HFFc6 (cell line): ENCODE measurements at regions not wholly inside any gene's neighbourhood (a gene's known extent, or its start where the extent isn't known, plus 50 kb on each side); places are given as distances from the start of the nearest gene placed in this dataset.
"Not testable (repeated sequence)": the region's sequence is repeated elsewhere in the genome, so short reads cannot be mapped to it uniquely, and the experiment has no call there.

Source experiments
- DNase-seq: peaks from one replicate; pipeline ENCODE4 v3.0.0-alpha.2; 2018
- H3K27ac Mint-ChIP-seq: 2 replicates; pipeline ENCODE4 v1.8.0; 2020; ENCODE audit warnings: mild to moderate bottlenecking, mixed read lengths
- H3K27me3 Mint-ChIP-seq: 2 replicates; pipeline ENCODE4 v1.8.0; 2021; ENCODE audit warnings: mild to moderate bottlenecking, moderate library complexity, mixed read lengths; ENCODE audit not compliant: insufficient read depth
- H3K36me3 Mint-ChIP-seq: 2 replicates; pipeline ENCODE4 v1.8.0; 2021; ENCODE audit warnings: low read depth, mixed read lengths
- H3K4me1 Mint-ChIP-seq: 2 replicates; pipeline ENCODE4 v1.8.0; 2020; ENCODE audit warnings: low read depth, mixed read lengths
- H3K4me3 Mint-ChIP-seq: 2 replicates; pipeline ENCODE4 v1.8.0; 2020; ENCODE audit warnings: mild to moderate bottlenecking, moderate library complexity, mixed read lengths
- H3K9me3 Mint-ChIP-seq: 2 replicates; pipeline ENCODE4 v1.8.0; 2020; ENCODE audit warnings: mild to moderate bottlenecking, mixed read lengths
- TF ChIP-seq, protein P1 (sequence below): fragments of 200-600 bp; sonication (generic); IDR thresholded peaks from 2 replicates; pipeline ENCODE4 v1.5.0; 2021; ENCODE audit warnings: antibody characterized with exemption, mild to moderate bottlenecking

- Mint-ChIP-seq H3K27ac (no peak overlapping the region), H3K4me3 (no peak overlapping the region), H3K4me1 (no peaks in the 10 kb centered on the region), H3K27me3 (no peaks in the 10 kb centered on the region), H3K36me3 (no peaks in the 10 kb centered on the region), H3K9me3 (no peaks in the 10 kb centered on the region)
- TF ChIP-seq, protein P1, sequence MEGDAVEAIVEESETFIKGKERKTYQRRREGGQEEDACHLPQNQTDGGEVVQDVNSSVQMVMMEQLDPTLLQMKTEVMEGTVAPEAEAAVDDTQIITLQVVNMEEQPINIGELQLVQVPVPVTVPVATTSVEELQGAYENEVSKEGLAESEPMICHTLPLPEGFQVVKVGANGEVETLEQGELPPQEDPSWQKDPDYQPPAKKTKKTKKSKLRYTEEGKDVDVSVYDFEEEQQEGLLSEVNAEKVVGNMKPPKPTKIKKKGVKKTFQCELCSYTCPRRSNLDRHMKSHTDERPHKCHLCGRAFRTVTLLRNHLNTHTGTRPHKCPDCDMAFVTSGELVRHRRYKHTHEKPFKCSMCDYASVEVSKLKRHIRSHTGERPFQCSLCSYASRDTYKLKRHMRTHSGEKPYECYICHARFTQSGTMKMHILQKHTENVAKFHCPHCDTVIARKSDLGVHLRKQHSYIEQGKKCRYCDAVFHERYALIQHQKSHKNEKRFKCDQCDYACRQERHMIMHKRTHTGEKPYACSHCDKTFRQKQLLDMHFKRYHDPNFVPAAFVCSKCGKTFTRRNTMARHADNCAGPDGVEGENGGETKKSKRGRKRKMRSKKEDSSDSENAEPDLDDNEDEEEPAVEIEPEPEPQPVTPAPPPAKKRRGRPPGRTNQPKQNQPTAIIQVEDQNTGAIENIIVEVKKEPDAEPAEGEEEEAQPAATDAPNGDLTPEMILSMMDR, result no peak
- DNase-seq, result no peak
Measured at GRCh38 chr12:73629893-73630831, 907.5 kb upstream of the ATXN7L3B start.

DNA sequence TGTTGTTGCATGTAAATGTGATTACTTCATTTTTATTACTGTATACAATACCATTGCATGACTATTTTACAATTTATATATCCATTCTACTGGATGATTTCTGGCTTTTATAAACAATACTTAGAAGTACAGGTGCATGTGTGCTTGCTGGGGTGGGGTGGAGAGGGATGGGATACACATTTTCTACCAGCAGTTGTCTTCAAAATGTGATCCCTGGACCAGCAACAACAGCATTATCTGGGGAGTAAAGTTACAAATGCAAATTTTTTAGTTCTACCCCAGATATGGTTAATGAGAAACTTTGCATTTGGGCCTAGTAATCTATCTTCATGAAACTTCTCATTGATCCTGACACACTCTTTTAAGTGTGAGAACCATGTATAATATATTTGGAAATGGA is 905.4 kb upstream of the ATXN7L3B start:
- TF ChIP-seq, protein P1, result no peak
- peaks cover 5% of the 10 kb centered on the region for H3K9me3 Mint-ChIP-seq

GRCh38 chr12:73632661-73633060 is 905.0 kb upstream of the ATXN7L3B start:
- Mint-ChIP-seq H3K27ac (no peak overlapping the region), H3K36me3 (no peaks in the 10 kb centered on the region), H3K4me1 (no peaks in the 10 kb centered on the region), H3K27me3 (no peaks in the 10 kb centered on the region), H3K4me3 (no peak overlapping the region), H3K9me3 (peaks cover 9% of the 10 kb centered on the region)
- DNase-seq, result no peak
- TF ChIP-seq, protein P1, result no peak

More for the DNA sequence above, 905.4 kb upstream of the ATXN7L3B start:
- DNase-seq, result no peak
- H3K36me3 Mint-ChIP-seq, result no peaks in the 10 kb centered on the region
- no peak overlapping the region for H3K4me3 Mint-ChIP-seq
- H3K4me1 Mint-ChIP-seq, result no peaks in the 10 kb centered on the region
- no peak overlapping the region for H3K27ac Mint-ChIP-seq
- no peaks in the 10 kb centered on the region for H3K27me3 Mint-ChIP-seq

DNA sequence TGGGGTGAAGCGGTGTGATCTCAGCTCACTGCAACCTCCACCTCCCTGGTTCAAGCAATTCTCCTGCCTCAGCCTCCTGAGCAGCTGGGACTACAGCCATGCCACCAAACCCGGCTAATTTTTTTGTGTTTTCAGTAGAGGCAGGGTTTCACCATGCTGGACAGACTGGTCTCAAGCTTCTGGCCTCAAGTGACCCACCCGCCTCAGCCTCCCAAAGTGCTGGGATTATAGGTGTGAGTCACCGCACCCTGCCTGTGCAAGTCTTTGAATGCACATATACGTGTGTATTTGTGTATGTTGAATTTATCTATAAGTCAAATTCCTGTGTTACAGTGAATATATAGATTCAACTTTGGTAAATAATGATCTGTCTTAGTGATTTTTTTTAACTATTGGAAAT is 898.2 kb upstream of the ATXN7L3B start:
- H3K36me3 Mint-ChIP-seq, H3K27me3 Mint-ChIP-seq, H3K27ac Mint-ChIP-seq, DNase-seq, H3K4me1 Mint-ChIP-seq, H3K4me3 Mint-ChIP-seq: not testable (repeated sequence)
- H3K9me3 Mint-ChIP-seq, result peaks cover 43% of the 10 kb centered on the region

- no peaks in the 10 kb centered on the region for H3K27me3 Mint-ChIP-seq
Measured at GRCh38 chr12:73656375-73656774, 881.3 kb upstream of the ATXN7L3B start.

DNA sequence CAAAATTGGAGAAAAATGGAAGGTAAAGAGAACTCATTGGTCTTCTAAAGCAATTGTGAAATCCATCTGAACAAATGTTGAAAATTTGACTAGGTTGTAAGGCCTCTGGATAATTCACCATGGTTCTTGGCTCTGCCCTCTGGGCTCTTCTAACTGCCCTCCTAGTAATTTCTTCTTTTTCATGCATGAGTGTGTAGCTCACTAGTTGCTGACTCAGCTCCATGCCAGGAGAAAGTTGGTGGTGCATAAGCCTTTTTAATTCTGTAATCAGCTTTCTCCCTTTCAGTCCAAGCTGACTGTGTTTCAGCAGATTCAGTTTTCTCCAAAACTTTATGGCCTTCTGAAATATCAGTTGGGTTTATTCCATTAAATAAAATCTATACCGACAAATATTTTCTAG is 877.8 kb upstream of the ATXN7L3B start:
- H3K27me3 Mint-ChIP-seq, result no peaks in the 10 kb centered on the region
- H3K4me1 Mint-ChIP-seq, result no peaks in the 10 kb centered on the region
- peaks cover 48% of the 10 kb centered on the region for H3K9me3 Mint-ChIP-seq
- TF ChIP-seq, protein P1, result no peak
- no peak for DNase-seq
- H3K36me3 Mint-ChIP-seq, result 0 out of 2 replicates have a peak, but pooled peaks cover 4% of the 10 kb centered on the region
- H3K4me3 Mint-ChIP-seq, result no peak overlapping the region
- no peak overlapping the region for H3K27ac Mint-ChIP-seq

More at GRCh38 chr12:73656375-73656774, 881.3 kb upstream of the ATXN7L3B start:
- DNase-seq, result no peak
- TF ChIP-seq, protein P1, result no peak
- H3K4me1 Mint-ChIP-seq, result no peaks in the 10 kb centered on the region
- 0 out of 2 replicates have a peak, but pooled peaks cover 4% of the 10 kb centered on the region for H3K36me3 Mint-ChIP-seq
- no peak overlapping the region for H3K27ac Mint-ChIP-seq
- peaks cover 31% of the 10 kb centered on the region for H3K9me3 Mint-ChIP-seq
- H3K4me3 Mint-ChIP-seq, result no peak overlapping the region
